Panc1 (cell line): ENCODE measurements at regions not wholly inside any gene's neighbourhood (a gene's known extent, or its start where the extent isn't known, plus 50 kb on each side); places are given as distances from the start of the nearest gene placed in this dataset.

ENCODE experiments used
- ATAC-seq: fragments of 200-7000 bp; cut with Tn5 transposase; 2 replicates; pipeline ENCODE4 v1.9.1; 2020; ENCODE audit warnings: mild to moderate bottlenecking, moderate library complexity
- BruUV-seq: library from RNA; stranded (reverse); fragments of 400-500 nt; replicated peaks from 2 replicates; lab custom pipeline; 2021; lab: Mats Ljungman, UMichigan
- CTCF ChIA-PET: fragments of 300-600 bp; sonication (Branson Sonifier 250); formaldehyde crosslinking; loops from one replicate; lab custom pipeline; 2022; ENCODE audit warnings: antibody characterized with exemption; lab: Charles Lee
- POLR2A ChIA-PET: fragments of 300-600 bp; sonication (Branson Sonifier 250); formaldehyde crosslinking; loops from one replicate; lab custom pipeline; 2022; ENCODE audit warnings: antibody characterized with exemption; lab: Charles Lee
- DNase-seq: peaks from one replicate; pipeline ENCODE4 v3.0.0-alpha.2; 2010; ENCODE audit warnings: low read depth, low spot score
- H3K27ac ChIP-seq: 2 replicates; pipeline ENCODE4 v1.5.1; 2011; ENCODE audit warnings: mild to moderate bottlenecking, low read length, inconsistent platforms
- H3K27me3 ChIP-seq: fragments of 200-500 bp; sonication (Bioruptor generic); 2 replicates; pipeline ENCODE4 v1.6.0; 2014; ENCODE audit warnings: low read length, inconsistent platforms; ENCODE audit not compliant: control insufficient read depth, insufficient read depth
- H3K36me3 ChIP-seq: fragments of 200-500 bp; sonication (Bioruptor generic); 2 replicates; pipeline ENCODE4 v1.5.1; 2014; ENCODE audit warnings: inconsistent platforms, mild to moderate bottlenecking, low read length, moderate library complexity; ENCODE audit not compliant: control insufficient read depth, insufficient read depth
- H3K4me1 ChIP-seq: 2 replicates; pipeline ENCODE4 v1.5.1; 2011; ENCODE audit warnings: inconsistent platforms, mild to moderate bottlenecking, low read length, moderate library complexity; ENCODE audit not compliant: control insufficient read depth, insufficient read depth
- H3K4me3 ChIP-seq, 2 experiments: 2 replicates each; pipeline ENCODE4 v1.5.1; 2011 to 2012; ENCODE audit warnings: low read depth in 2 of 2, low read length in 2 of 2, mild to moderate bottlenecking in 2 of 2, inconsistent platforms in 1 of 2, moderate library complexity in 1 of 2
- H3K9me3 ChIP-seq: fragments of 200-500 bp; sonication (Bioruptor generic); 2 replicates; pipeline ENCODE4 v1.5.1; 2014; ENCODE audit warnings: low read depth, mild to moderate bottlenecking, inconsistent platforms, low read length, moderate library complexity; ENCODE audit not compliant: control insufficient read depth, insufficient read depth
- CTCF ChIP-seq: fragments of 450-650 bp; IDR thresholded peaks from 2 replicates; pipeline ENCODE4 v1.5.1; 2017; ENCODE audit warnings: mild to moderate bottlenecking
- POLR2AphosphoS5 ChIP-seq: IDR thresholded peaks from 2 replicates; pipeline ENCODE4 v1.6.1; 2012; ENCODE audit warnings: mild to moderate bottlenecking, low read depth, low read length, moderate library complexity
- REST ChIP-seq, 2 experiments: IDR thresholded peaks; 2 replicates each; pipeline ENCODE4 v1.6.1; 2011 to 2012; ENCODE audit warnings: low read depth in 2 of 2, control low read depth in 1 of 2, low read length in 1 of 2, mild to moderate bottlenecking in 1 of 2, moderate library complexity in 1 of 2; ENCODE audit not compliant: insufficient read depth in 1 of 2
- SIN3A ChIP-seq: IDR thresholded peaks from 2 replicates; pipeline ENCODE4 v1.6.1; 2012; ENCODE audit warnings: low read depth, mild to moderate bottlenecking, low read length, moderate library complexity, borderline replicate concordance; ENCODE audit not compliant: insufficient read depth
- TCF7L2 ChIP-seq: IDR thresholded peaks from 2 replicates; pipeline ENCODE4 v1.6.1; 2011; ENCODE audit warnings: mild to moderate bottlenecking, low read depth, low read length, inconsistent platforms
- in situ Hi-C: cut with HindIII; loops from 2 replicates; pipeline ENCODE4 v1.10.0; 2016; ENCODE audit warnings: low sequenced_read_pairs, low pct_unique_long_range_greater_than_20kb
- intact Hi-C: fragments of 100-400 bp; cut with micrococcal nuclease; formaldehyde crosslinking; loops from one replicate; pipeline ENCODE4 v1.10.0; 2022; ENCODE audit not compliant: unreplicated experiment

- Histone ChIP-seq H3K4me3 (no peak overlapping the region), H3K27me3 (no peaks in the 10 kb centered on the region; the same call in 1 of the 2 replicates), H3K9me3 (no peaks in the 10 kb centered on the region), H3K4me1 (no peaks in the 10 kb centered on the region), H3K36me3 (no peaks in the 10 kb centered on the region), H3K27ac (no peak overlapping the region)
- ChIA-PET POLR2A (no interaction called here), CTCF (no interaction called here)
- in situ Hi-C loops = no loop called here
- no peak for DNase-seq
- TF ChIP-seq REST (IDR thresholded peaks at IDR 0.05; ENCODE audit: insufficient read depth in 1 of 2, low read depth in 2 of 2, low read length in 1 of 2) (no peak), POLR2AphosphoS5 (no peak)
- intact Hi-C loops = no loop called here
- no peak for ATAC-seq
- BruUV-seq = no TSS peak
Measured at GRCh38 chr10:128462844-128463243, 336.6 kb upstream of the MKI67 start.

GRCh38 chr10:128463991-128464760 lies 338.0 kb upstream of the MKI67 start:
- ChIA-PET CTCF (interaction anchor here (0.6 kb wide), 1 partner anchor 251 kb away, joined by 5 read pairs; no protein-coding TSS in a partner anchor), POLR2A (no interaction called here)
- no peaks in the 10 kb centered on the region; the same call in 1 of the 2 replicates for H3K27me3 ChIP-seq
- no TSS peak for BruUV-seq
- no peak overlapping the region for H3K4me3 ChIP-seq
- no peaks in the 10 kb centered on the region for H3K9me3 ChIP-seq
- no peaks in the 10 kb centered on the region for H3K36me3 ChIP-seq
- TF ChIP-seq SIN3A = no peak
- TF ChIP-seq POLR2AphosphoS5 = no peak
- no peak for TF ChIP-seq REST (IDR thresholded peaks at IDR 0.05; ENCODE audit: insufficient read depth in 1 of 2, low read depth in 2 of 2, low read length in 1 of 2)
- no peak for TF ChIP-seq CTCF
- no peak for TF ChIP-seq TCF7L2
- intact Hi-C loops (no loop called here), in situ Hi-C loops (no loop called here)
- H3K27ac ChIP-seq = no peak overlapping the region
- no peaks in the 10 kb centered on the region for H3K4me1 ChIP-seq
- ATAC-seq = 0 out of 2 replicates have a peak, but pooled peaks have one; percentile 14
- peak; percentile 7 for DNase-seq
